Sigmoid colon (tissue), 6 donors: ENCODE measurements at regions not wholly inside any gene's neighbourhood (a gene's known extent, or its start where the extent isn't known, plus 50 kb on each side); places are given as distances from the start of the nearest gene placed in this dataset.

Experiments used
- DNase-seq: peaks from one replicate; pipeline ENCODE4 v3.0.0-alpha.2; 2019
- H3K27ac ChIP-seq, 4 donors: fragments of 200-600 bp; sonication (generic); one replicate each; pipeline ENCODE4 v1.5.1; 2016 to 2019; ENCODE audit warnings: mild to moderate bottlenecking in 1 of 4
- H3K27me3 ChIP-seq, 3 donors: fragments of 200-600 bp; sonication (generic); one replicate each; pipeline ENCODE4 v1.5.1; 2019; ENCODE audit warnings: mild to moderate bottlenecking in 1 of 3
- H3K36me3 ChIP-seq, 4 donors: fragments of 200-600 bp; sonication (generic); one replicate each; pipeline ENCODE4 v1.5.1; 2016 to 2019
- H3K4me1 ChIP-seq, 4 donors: fragments of 200-600 bp; sonication (generic); one replicate each; pipeline ENCODE4 v1.5.1; 2017 to 2019
- H3K4me3 ChIP-seq, 4 donors: fragments of 200-600 bp; sonication (generic); one replicate each; pipeline ENCODE4 v1.5.1; 2017 to 2019; ENCODE audit warnings: mild to moderate bottlenecking in 2 of 4, moderate library complexity in 1 of 4
- H3K9me3 ChIP-seq, 4 donors: fragments of 200-600 bp in 3 of 4; sonication (generic) in 3 of 4; one replicate each; pipeline versions ENCODE4 v1.5.1 to v1.6.1; 2013 to 2019
- EP300 ChIP-seq, 4 donors: sonication (generic); formaldehyde crosslinking; IDR thresholded peaks; one replicate each; pipeline ENCODE4 v1.6.1; 2017; ENCODE audit warnings: antibody characterized with exemption in 4 of 4
- POLR2A ChIP-seq, 2 donors: fragments of 450-650 bp; IDR thresholded peaks; one replicate each; pipeline ENCODE4 v1.6.1; 2016; ENCODE audit warnings: antibody characterized with exemption in 2 of 2, mild to moderate bottlenecking in 2 of 2, moderate library complexity in 2 of 2
- POLR2AphosphoS5 ChIP-seq, 4 donors: sonication (generic); formaldehyde crosslinking; IDR thresholded peaks; one replicate each; pipeline ENCODE4 v1.6.1; 2017; ENCODE audit warnings: antibody characterized with exemption in 4 of 4
- WGBS, 2 donors: extraction: QIAGEN DNeasy Blood & Tissue Kit; methylation state at CpG; one replicate each; pipeline ENCODE4 v1.1.7; 2013; 5-methylcytosine and 5-hydroxymethylcytosine counted together
- intact Hi-C: fragments of 100-400 bp; cut with DNase I; formaldehyde crosslinking; loops from one replicate; pipeline ENCODE4 v1.15.1; 2023
- TF ChIP-seq, protein P1 (sequence below), 4 experiments: fragments of 450-650 bp in 3 of 4; fragments of 200-600 bp in 1 of 4; IDR thresholded peaks; one replicate each; pipeline ENCODE4 v1.5.1; 2016 to 2019; ENCODE audit warnings: antibody characterized with exemption in 4 of 4, mild to moderate bottlenecking in 3 of 4, moderate library complexity in 2 of 4
- donor health status: healthy with polysubstance abuse.
- donor health status: healthy.

DNA sequence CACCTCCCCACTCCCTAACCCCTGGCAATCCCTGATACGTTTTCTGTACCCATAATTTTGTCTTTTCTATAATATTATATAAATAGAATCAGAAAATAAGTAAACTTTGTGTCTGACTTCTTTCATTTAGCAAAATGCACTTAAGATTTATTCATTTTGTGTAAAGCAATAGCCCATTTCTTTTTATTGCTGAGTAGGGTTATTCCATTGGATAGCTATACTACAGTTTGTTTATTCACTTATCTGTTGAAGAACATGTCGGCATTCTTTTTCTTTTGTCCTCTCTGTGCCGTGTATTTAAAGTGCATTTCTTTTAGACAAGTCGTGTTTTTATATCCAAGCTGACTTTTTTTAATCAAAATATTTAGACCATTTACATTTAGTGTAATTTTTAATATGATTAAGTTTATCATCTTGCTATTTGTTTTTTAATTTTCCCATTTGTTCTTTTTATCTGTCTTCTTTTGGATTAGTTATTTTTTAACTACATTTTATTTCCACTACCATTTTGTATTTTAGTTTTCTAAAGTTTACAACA is 176.4 kb upstream of the TSHZ3 start:
- H3K4me3 ChIP-seq: no peak overlapping the region
- peaks cover 3 to 10% (median 7%) of the 10 kb centered on the region in 4 donors for H3K9me3 ChIP-seq
- H3K4me1 ChIP-seq: no peaks in the 10 kb centered on the region
- H3K27me3 ChIP-seq: no peaks in the 10 kb centered on the region
- H3K27ac ChIP-seq: no peak overlapping the region
- TF ChIP-seq, protein P1, sequence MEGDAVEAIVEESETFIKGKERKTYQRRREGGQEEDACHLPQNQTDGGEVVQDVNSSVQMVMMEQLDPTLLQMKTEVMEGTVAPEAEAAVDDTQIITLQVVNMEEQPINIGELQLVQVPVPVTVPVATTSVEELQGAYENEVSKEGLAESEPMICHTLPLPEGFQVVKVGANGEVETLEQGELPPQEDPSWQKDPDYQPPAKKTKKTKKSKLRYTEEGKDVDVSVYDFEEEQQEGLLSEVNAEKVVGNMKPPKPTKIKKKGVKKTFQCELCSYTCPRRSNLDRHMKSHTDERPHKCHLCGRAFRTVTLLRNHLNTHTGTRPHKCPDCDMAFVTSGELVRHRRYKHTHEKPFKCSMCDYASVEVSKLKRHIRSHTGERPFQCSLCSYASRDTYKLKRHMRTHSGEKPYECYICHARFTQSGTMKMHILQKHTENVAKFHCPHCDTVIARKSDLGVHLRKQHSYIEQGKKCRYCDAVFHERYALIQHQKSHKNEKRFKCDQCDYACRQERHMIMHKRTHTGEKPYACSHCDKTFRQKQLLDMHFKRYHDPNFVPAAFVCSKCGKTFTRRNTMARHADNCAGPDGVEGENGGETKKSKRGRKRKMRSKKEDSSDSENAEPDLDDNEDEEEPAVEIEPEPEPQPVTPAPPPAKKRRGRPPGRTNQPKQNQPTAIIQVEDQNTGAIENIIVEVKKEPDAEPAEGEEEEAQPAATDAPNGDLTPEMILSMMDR (IDR thresholded peaks at IDR 0.05): no peak
- no peak for TF ChIP-seq POLR2A (IDR thresholded peaks at IDR 0.05)
- TF ChIP-seq EP300 (IDR thresholded peaks at IDR 0.05): no peak
- no peak for TF ChIP-seq POLR2AphosphoS5 (IDR thresholded peaks at IDR 0.05)
- 78 to 82% methylated on average over 4 of the region's 4 CpGs for WGBS, 2 donors
- intact Hi-C loops: no loop called here
- no peaks in the 10 kb centered on the region for H3K36me3 ChIP-seq
- DNase-seq: no peak

DNA sequence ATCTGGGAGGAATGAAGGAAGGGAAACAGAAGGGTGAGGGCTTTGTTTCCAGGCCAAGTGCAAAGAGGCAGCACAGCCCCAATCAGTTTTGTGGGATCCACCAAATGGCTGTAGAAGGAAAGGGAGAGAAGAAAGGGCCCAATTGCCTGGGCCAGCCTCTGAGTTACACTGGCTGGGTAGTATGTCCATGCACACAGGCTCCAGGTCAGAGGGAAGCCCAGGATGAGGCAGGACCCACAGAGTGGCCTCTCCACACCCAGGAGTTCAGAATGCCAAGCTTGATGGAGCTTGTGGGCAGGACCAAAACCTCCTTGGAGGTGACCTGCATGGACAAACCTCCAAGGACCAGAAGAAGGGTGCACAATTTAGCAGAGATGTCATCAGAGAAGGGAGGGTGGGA is 178.2 kb upstream of the TSHZ3 start:
- no peak for TF ChIP-seq POLR2AphosphoS5 (IDR thresholded peaks at IDR 0.05)
- TF ChIP-seq, protein P1 (IDR thresholded peaks at IDR 0.05): no peak
- TF ChIP-seq POLR2A (IDR thresholded peaks at IDR 0.05): no peak
- no peak for TF ChIP-seq EP300 (IDR thresholded peaks at IDR 0.05)

DNA sequence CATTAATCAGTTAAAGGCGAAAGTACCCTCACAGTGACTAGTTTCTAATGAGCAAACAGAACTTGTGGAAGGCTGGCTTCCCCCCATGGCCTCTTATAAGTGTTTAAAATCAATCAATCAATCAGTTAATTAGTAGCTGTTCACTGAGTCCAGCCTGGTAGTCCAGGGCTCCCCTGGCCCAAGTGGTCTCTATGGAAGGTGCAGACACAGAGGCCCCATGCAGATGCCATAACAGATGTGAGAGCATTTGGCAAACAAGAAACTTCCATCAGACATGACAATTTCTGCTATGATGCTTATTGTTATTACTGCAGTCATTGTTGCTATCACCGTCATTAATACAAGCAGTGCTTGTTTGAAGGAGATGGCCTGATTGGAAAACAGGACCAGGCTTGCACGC is 179.0 kb upstream of the TSHZ3 start:
- H3K27me3 ChIP-seq: no peaks in the 10 kb centered on the region
- intact Hi-C loops: no loop called here
- H3K27ac ChIP-seq: no peak overlapping the region
- 92 to 93% methylated on average over 3 of the region's 3 CpGs for WGBS, 2 donors
- no peak overlapping the region for H3K4me3 ChIP-seq
- no peaks in the 10 kb centered on the region for H3K36me3 ChIP-seq
- TF ChIP-seq, protein P1 (IDR thresholded peaks at IDR 0.05): no peak
- TF ChIP-seq POLR2A (IDR thresholded peaks at IDR 0.05) (no peak), EP300 (IDR thresholded peaks at IDR 0.05) (no peak), POLR2AphosphoS5 (IDR thresholded peaks at IDR 0.05) (no peak)
- H3K4me1 ChIP-seq: no peaks in the 10 kb centered on the region
- H3K9me3 ChIP-seq: peaks cover 3 to 10% (median 7%) of the 10 kb centered on the region in 4 donors
- DNase-seq: no peak

More for the DNA sequence above, 178.2 kb upstream of the TSHZ3 start:
- Histone ChIP-seq H3K4me3 (no peak overlapping the region), H3K27ac (no peak overlapping the region), H3K4me1 (no peaks in the 10 kb centered on the region), H3K27me3 (no peaks in the 10 kb centered on the region), H3K36me3 (no peaks in the 10 kb centered on the region), H3K9me3 (peaks cover 3 to 10% (median 7%) of the 10 kb centered on the region in 4 donors)
- DNase-seq: no peak
- intact Hi-C loops: no loop called here

DNA sequence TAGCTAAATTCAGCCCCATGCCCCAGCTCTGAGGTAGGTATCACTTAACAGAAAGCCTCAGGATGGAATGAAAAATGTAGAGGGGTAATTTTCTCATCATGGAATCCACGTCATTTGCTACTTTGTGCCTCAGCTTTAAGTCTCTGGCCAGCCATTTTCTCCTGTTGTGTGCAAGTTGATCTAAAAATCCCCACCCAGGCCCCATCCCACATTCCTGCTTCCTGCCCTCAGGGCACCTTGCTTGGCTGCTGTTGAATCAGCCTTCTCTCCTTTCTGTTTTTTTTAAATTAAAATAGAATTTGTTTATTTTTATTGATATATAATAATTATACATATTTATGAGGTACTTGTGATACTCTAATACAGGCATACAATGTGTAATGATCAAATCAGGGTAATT is 179.9 kb upstream of the TSHZ3 start:
- no peak overlapping the region for H3K4me3 ChIP-seq
- H3K27ac ChIP-seq: no peak overlapping the region
- no peaks in the 10 kb centered on the region for H3K4me1 ChIP-seq
- peaks cover 3 to 10% (median 7%) of the 10 kb centered on the region in 4 donors for H3K9me3 ChIP-seq
- WGBS, 2 donors: 82 to 85% methylated on average over 1 of the region's 1 CpG
- no peaks in the 10 kb centered on the region for H3K27me3 ChIP-seq
- no peak for TF ChIP-seq POLR2A (IDR thresholded peaks at IDR 0.05)
- TF ChIP-seq, protein P1 (IDR thresholded peaks at IDR 0.05): no peak
- no peak for TF ChIP-seq POLR2AphosphoS5 (IDR thresholded peaks at IDR 0.05)
- TF ChIP-seq EP300 (IDR thresholded peaks at IDR 0.05): no peak
- intact Hi-C loops: no loop called here
- H3K36me3 ChIP-seq: no peaks in the 10 kb centered on the region
- DNase-seq: no peak

DNA sequence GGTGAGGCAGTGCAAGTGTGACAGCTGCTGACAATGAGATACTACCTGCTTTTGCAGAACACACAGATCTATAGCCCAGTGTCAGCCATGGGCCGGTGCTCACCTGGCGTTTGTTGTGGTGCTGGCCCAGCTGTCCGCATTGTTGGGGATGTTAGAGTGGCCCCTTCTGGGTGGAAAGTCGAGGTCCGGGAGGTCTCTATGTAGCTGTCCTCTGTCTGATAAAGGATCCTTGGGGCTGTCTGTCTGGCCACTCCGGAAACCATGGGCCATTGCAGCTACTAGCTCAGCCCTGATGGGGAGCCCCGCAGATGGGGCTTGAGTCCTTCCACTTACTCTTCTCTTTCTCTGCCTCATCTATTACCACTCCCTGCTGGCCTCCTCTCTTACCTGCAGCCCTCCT is 181.5 kb upstream of the TSHZ3 start:
- intact Hi-C loops: no loop called here

More for the DNA sequence above, 181.5 kb upstream of the TSHZ3 start:
- H3K4me1 ChIP-seq: no peaks in the 10 kb centered on the region
- WGBS, 2 donors: 86 to 90% methylated on average over 7 of the region's 7 CpGs
- H3K36me3 ChIP-seq: no peaks in the 10 kb centered on the region
- H3K9me3 ChIP-seq: peaks cover 0 to 5% (median 3%) of the 10 kb centered on the region in 4 donors
- H3K27ac ChIP-seq: no peak overlapping the region
- no peak overlapping the region for H3K4me3 ChIP-seq
- no peaks in the 10 kb centered on the region for H3K27me3 ChIP-seq
- TF ChIP-seq, protein P1 (IDR thresholded peaks at IDR 0.05): no peak
- TF ChIP-seq EP300 (IDR thresholded peaks at IDR 0.05): no peak
- no peak for TF ChIP-seq POLR2A (IDR thresholded peaks at IDR 0.05)
- no peak for TF ChIP-seq POLR2AphosphoS5 (IDR thresholded peaks at IDR 0.05)
- DNase-seq: no peak
